HG03108 (cell line): ENCODE measurements at regions not wholly inside any gene's neighbourhood (a gene's known extent, or its start where the extent isn't known, plus 50 kb on each side); places are given as distances from the start of the nearest gene placed in this dataset.

Source experiments
- ATAC-seq: cut with Tn5 transposase; IDR thresholded peaks from one replicate; pipeline ENCODE4 v1.9.1; 2021; ENCODE audit warnings: moderate library complexity; ENCODE audit not compliant: unreplicated experiment

GRCh38 chr7:25762511-25763462 is 389.2 kb upstream of the NFE2L3 start:
- ATAC-seq: no peak

- no peak for ATAC-seq
Measured at GRCh38 chr7:25763463-25763860, 388.5 kb upstream of the NFE2L3 start.

GRCh38 chr7:25765110-25765655 is 386.8 kb upstream of the NFE2L3 start:
- ATAC-seq: no peak

- no peak for ATAC-seq
Measured at GRCh38 chr7:25770235-25770634, 381.8 kb upstream of the NFE2L3 start.

GRCh38 chr7:25770670-25771069 is 381.3 kb upstream of the NFE2L3 start:
- no peak for ATAC-seq

- ATAC-seq: no peak
Measured at GRCh38 chr7:25771491-25771890, 380.5 kb upstream of the NFE2L3 start.

GRCh38 chr7:25772802-25773201 is 379.2 kb upstream of the NFE2L3 start:
- no peak for ATAC-seq

GRCh38 chr7:25774675-25775074 is 377.3 kb upstream of the NFE2L3 start:
- no peak for ATAC-seq

- ATAC-seq: no peak
Measured at GRCh38 chr7:25775570-25775969, 376.4 kb upstream of the NFE2L3 start.

GRCh38 chr7:25775999-25776743 is 375.8 kb upstream of the NFE2L3 start:
- no peak for ATAC-seq

- no peak for ATAC-seq
Measured at GRCh38 chr7:25776744-25777123, 375.3 kb upstream of the NFE2L3 start.

GRCh38 chr7:25777969-25778708 is 373.9 kb upstream of the NFE2L3 start:
- ATAC-seq: no peak

- ATAC-seq: no peak
Measured at GRCh38 chr7:25779002-25779546, 372.9 kb upstream of the NFE2L3 start.

- ATAC-seq: no peak
Measured at GRCh38 chr7:25780904-25781303, 371.1 kb upstream of the NFE2L3 start.

GRCh38 chr7:25781704-25782103 is 370.3 kb upstream of the NFE2L3 start:
- ATAC-seq: no peak

- no peak for ATAC-seq
Measured at GRCh38 chr7:25786936-25787335, 365.1 kb upstream of the NFE2L3 start.

- no peak for ATAC-seq
Measured at GRCh38 chr7:25787336-25787735, 364.7 kb upstream of the NFE2L3 start.

GRCh38 chr7:25788371-25788770 is 363.6 kb upstream of the NFE2L3 start:
- ATAC-seq: no peak

GRCh38 chr7:25788961-25789620 is 362.9 kb upstream of the NFE2L3 start:
- ATAC-seq: no peak
